IPS-18a (cell line): ENCODE measurements at regions not wholly inside any gene's neighbourhood (a gene's known extent, or its start where the extent isn't known, plus 50 kb on each side); places are given as distances from the start of the nearest gene placed in this dataset.
"Not testable (repeated sequence)": the region's sequence is repeated elsewhere in the genome, so short reads cannot be mapped to it uniquely, and the experiment has no call there.

Experiments
- H3K27ac ChIP-seq: one replicate; pipeline ENCODE4 v1.5.1; 2013; ENCODE audit warnings: low read length
- H3K27me3 ChIP-seq: one replicate; pipeline ENCODE4 v1.6.1; 2013; ENCODE audit warnings: mild to moderate bottlenecking, low read length; ENCODE audit not compliant: control insufficient read depth, insufficient read depth
- H3K36me3 ChIP-seq: one replicate; pipeline ENCODE4 v1.6.1; 2013; ENCODE audit warnings: low read depth, low read length; ENCODE audit not compliant: control insufficient read depth
- H3K4me1 ChIP-seq: one replicate; pipeline ENCODE4 v1.6.1; 2013; ENCODE audit warnings: low read depth, low read length; ENCODE audit not compliant: control insufficient read depth
- H3K4me3 ChIP-seq: one replicate; pipeline ENCODE4 v1.5.1; 2013; ENCODE audit warnings: low read length
- H3K9ac ChIP-seq: one replicate; pipeline ENCODE4 v1.6.1; 2013; ENCODE audit warnings: mild to moderate bottlenecking, low read length, moderate library complexity
- H3K9me3 ChIP-seq: one replicate; pipeline ENCODE4 v1.6.1; 2013; ENCODE audit warnings: low read depth, low read length; ENCODE audit not compliant: control insufficient read depth

- Histone ChIP-seq H3K9me3 (no peaks in the 10 kb centered on the region), H3K36me3 (no peaks in the 10 kb centered on the region), H3K4me1 (no peaks in the 10 kb centered on the region), H3K4me3 (no peak overlapping the region), H3K27ac (no peak overlapping the region), H3K27me3 (no peaks in the 10 kb centered on the region), H3K9ac (no peak overlapping the region)
Observed at GRCh38 chr1:242613266-242613815, 88.8 kb upstream of the PLD5 start.

GRCh38 chr1:242610209-242610608 lies 85.7 kb upstream of the PLD5 start:
- Histone ChIP-seq H3K4me3 (no peak overlapping the region), H3K9ac (no peak overlapping the region), H3K27ac (no peak overlapping the region), H3K4me1 (no peaks in the 10 kb centered on the region), H3K36me3 (no peaks in the 10 kb centered on the region), H3K27me3 (no peaks in the 10 kb centered on the region), H3K9me3 (no peaks in the 10 kb centered on the region)

- Histone ChIP-seq H3K4me1 (peaks cover 6% of the 10 kb centered on the region), H3K9ac (no peak overlapping the region), H3K27me3 (no peaks in the 10 kb centered on the region), H3K36me3 (no peaks in the 10 kb centered on the region), H3K9me3 (no peaks in the 10 kb centered on the region), H3K4me3 (no peak overlapping the region), H3K27ac (no peak overlapping the region)
Observed at GRCh38 chr1:242605521-242605920, 81.0 kb upstream of the PLD5 start.

GRCh38 chr1:242602001-242602400 lies 77.5 kb upstream of the PLD5 start:
- no peaks in the 10 kb centered on the region for H3K36me3 ChIP-seq
- H3K27me3 ChIP-seq = no peaks in the 10 kb centered on the region
- no peak overlapping the region for H3K4me3 ChIP-seq
- H3K9me3 ChIP-seq = peaks cover 3% of the 10 kb centered on the region
- no peak overlapping the region for H3K27ac ChIP-seq
- H3K4me1 ChIP-seq = peaks cover 6% of the 10 kb centered on the region
- no peak overlapping the region for H3K9ac ChIP-seq

- H3K9me3 ChIP-seq, H3K27me3 ChIP-seq: not testable (repeated sequence)
Observed at GRCh38 chr1:242593756-242594155, 69.3 kb upstream of the PLD5 start.

GRCh38 chr1:242586360-242586680 lies 61.8 kb upstream of the PLD5 start:
- peaks cover 3% of the 10 kb centered on the region for H3K9me3 ChIP-seq
- no peak overlapping the region for H3K9ac ChIP-seq
- no peaks in the 10 kb centered on the region for H3K36me3 ChIP-seq
- peaks cover 12% of the 10 kb centered on the region for H3K4me1 ChIP-seq
- no peak overlapping the region for H3K4me3 ChIP-seq
- H3K27me3 ChIP-seq = no peaks in the 10 kb centered on the region
- H3K27ac ChIP-seq = no peak overlapping the region

More at GRCh38 chr1:242593756-242594155, 69.3 kb upstream of the PLD5 start:
- not testable (repeated sequence) for H3K9ac ChIP-seq, H3K4me1 ChIP-seq, H3K4me3 ChIP-seq, H3K36me3 ChIP-seq, H3K27ac ChIP-seq

- H3K4me1 ChIP-seq = peaks cover 12% of the 10 kb centered on the region
- no peaks in the 10 kb centered on the region for H3K36me3 ChIP-seq
- peak overlapping the region; percentile 7 for H3K4me3 ChIP-seq
- H3K27ac ChIP-seq = peak overlapping the region; percentile 38
- H3K9me3 ChIP-seq = peaks cover 3% of the 10 kb centered on the region
- no peak overlapping the region for H3K9ac ChIP-seq
- H3K27me3 ChIP-seq = no peaks in the 10 kb centered on the region
Observed at GRCh38 chr1:242585616-242586359, 61.3 kb upstream of the PLD5 start.

- Histone ChIP-seq H3K27ac (no peak overlapping the region), H3K27me3 (no peaks in the 10 kb centered on the region), H3K36me3 (no peaks in the 10 kb centered on the region), H3K9me3 (no peaks in the 10 kb centered on the region), H3K4me1 (peaks cover 12% of the 10 kb centered on the region), H3K9ac (no peak overlapping the region), H3K4me3 (no peak overlapping the region)
Observed at GRCh38 chr1:242582669-242583068, 58.2 kb upstream of the PLD5 start.

- no peaks in the 10 kb centered on the region for H3K36me3 ChIP-seq
- H3K4me3 ChIP-seq = no peak overlapping the region
- no peak overlapping the region for H3K9ac ChIP-seq
- H3K27ac ChIP-seq = no peak overlapping the region
- no peaks in the 10 kb centered on the region for H3K27me3 ChIP-seq
- no peaks in the 10 kb centered on the region for H3K4me1 ChIP-seq
- no peaks in the 10 kb centered on the region for H3K9me3 ChIP-seq
Observed at GRCh38 chr1:242579528-242580235, 55.2 kb upstream of the PLD5 start.
